Stimulated activated CD8-positive, alpha-beta memory T cell treated with anti-CD3 and anti-CD28 coated beads, Interleukin-4, amount 100 ng/mL, for 24 hours (primary cell): ENCODE measurements at regions not wholly inside any gene's neighbourhood (a gene's known extent, or its start where the extent isn't known, plus 50 kb on each side); places are given as distances from the start of the nearest gene placed in this dataset.

Source experiments
- DNase-seq: peaks from one replicate; pipeline ENCODE4 v3.0.0-alpha.2; 2020; ENCODE audit warnings: low read depth

- no peak for DNase-seq
These were observed 71.3 kb upstream of the SPRY1 start for GRCh38 chr4:123325241-123325681.

- DNase-seq: no peak
These were observed 69.2 kb upstream of the SPRY1 start for GRCh38 chr4:123327346-123327745.

GRCh38 chr4:123327846-123328429 lies 68.7 kb upstream of the SPRY1 start:
- DNase-seq: no peak

DNA sequence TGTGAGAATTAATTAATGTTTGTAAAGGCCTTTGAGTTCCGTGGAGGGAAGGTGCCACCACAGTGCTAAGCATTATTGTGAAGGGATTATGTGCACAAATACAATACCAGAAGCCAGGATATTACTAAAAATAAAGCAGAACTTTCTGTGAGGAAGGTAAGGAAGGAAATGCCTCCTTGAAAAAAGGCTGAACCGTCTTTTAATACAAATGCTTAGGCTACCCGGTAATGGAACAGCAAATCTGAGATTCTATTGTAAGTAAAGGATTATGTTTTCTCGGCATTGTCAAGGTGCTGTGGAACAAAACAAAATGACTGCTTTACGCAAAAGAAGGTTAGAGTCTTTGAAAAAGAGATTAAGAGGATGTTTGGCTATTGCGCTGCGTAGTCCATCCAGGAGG lies 57.9 kb upstream of the SPRY1 start:
- DNase-seq: no peak

DNA sequence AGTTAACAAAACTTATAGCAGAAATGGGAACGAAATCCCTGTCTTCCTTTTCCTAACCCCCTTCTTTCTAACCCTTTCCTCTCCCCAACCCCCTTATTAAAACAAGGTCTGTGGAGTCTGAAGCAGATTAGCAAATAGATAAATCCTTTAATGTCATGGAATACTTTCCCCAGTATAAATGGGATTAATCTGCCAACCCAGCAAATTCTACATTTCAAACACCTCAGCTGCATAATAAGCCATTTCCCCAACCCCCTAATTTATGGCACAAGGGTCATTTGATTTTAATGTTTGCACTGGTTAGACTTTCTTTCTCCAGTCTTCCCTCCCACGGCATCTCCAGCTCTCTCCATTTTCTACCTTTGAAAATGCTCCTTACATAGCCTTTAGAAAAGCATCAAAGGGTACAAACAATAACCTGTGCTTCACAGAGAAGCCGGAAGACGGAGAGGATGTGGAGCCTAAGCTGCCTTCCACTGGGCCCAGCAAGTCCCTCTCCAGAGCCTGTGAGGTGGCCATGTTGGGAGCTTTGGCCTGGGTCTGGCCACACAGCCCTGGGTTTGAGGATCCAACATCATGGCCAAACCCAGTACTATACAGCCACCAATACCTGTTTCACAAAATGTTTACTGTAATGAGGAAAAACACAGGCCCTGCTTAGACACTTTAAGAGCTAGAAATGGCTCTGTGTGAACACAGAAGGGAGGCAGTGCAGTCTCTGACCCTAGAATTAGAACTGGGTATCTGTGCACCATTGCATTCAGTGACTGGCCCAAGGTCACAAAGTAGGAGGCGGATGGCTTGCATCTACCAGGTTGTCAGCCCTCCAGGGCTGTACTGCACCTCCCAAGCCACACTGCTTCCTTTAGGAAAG lies 56.9 kb upstream of the SPRY1 start:
- DNase-seq: no peak

GRCh38 chr4:123340381-123340701 lies 56.3 kb upstream of the SPRY1 start:
- DNase-seq: no peak

GRCh38 chr4:123342498-123342897 lies 54.1 kb upstream of the SPRY1 start:
- no peak for DNase-seq

GRCh38 chr4:123343400-123344041 lies 53.1 kb upstream of the SPRY1 start:
- DNase-seq: no peak

- DNase-seq: no peak
These were observed 51.3 kb upstream of the SPRY1 start for GRCh38 chr4:123345137-123345934.

GRCh38 chr4:123345935-123346300 lies 50.7 kb upstream of the SPRY1 start:
- DNase-seq: no peak

GRCh38 chr4:123346330-123346940 lies 50.2 kb upstream of the SPRY1 start:
- no peak for DNase-seq
